HepG2 (cell line): ENCODE measurements at regions not wholly inside any gene's neighbourhood (a gene's known extent, or its start where the extent isn't known, plus 50 kb on each side); places are given as distances from the start of the nearest gene placed in this dataset.

Experiments used
- AGO2 ChIP-seq: fragments of 200-400 bp; formaldehyde crosslinking; optimal IDR thresholded peaks from 2 replicates; pipeline ENCODE3; 2017; ENCODE audit warnings: mild to moderate bottlenecking, low read depth, low read length, moderate library complexity
- ARID2 ChIP-seq: sonication (generic); formaldehyde crosslinking; IDR thresholded peaks from 2 replicates; pipeline ENCODE4 v1.8.1; 2022; ENCODE audit warnings: mild to moderate bottlenecking, missing genetic modification reagents, borderline replicate concordance
- CHD4 ChIP-seq: fragments of 200-600 bp; sonication (generic); IDR thresholded peaks from 2 replicates; pipeline ENCODE4 v1.7.0; 2017; ENCODE audit warnings: mild to moderate bottlenecking, low read length, borderline replicate concordance
- EHMT2 ChIP-seq: fragments of 200-600 bp; sonication (generic); IDR thresholded peaks from 2 replicates; pipeline ENCODE4 v1.7.0; 2017; ENCODE audit warnings: antibody characterized with exemption, low read depth, low read length, borderline replicate concordance
- ESRRA ChIP-seq: sonication (generic); formaldehyde crosslinking; IDR thresholded peaks from 2 replicates; pipeline ENCODE4 v1.5.1; 2020; ENCODE audit warnings: mild to moderate bottlenecking, low read depth, missing genetic modification reagents
- MAZ ChIP-seq, 2 experiments: sonication (generic) in 1 of 2; formaldehyde crosslinking in 1 of 2; IDR thresholded peaks; 2 replicates each; pipeline versions ENCODE4 v1.5.0 to v1.6.1; 2012 to 2020; ENCODE audit warnings: low read depth in 2 of 2, mild to moderate bottlenecking in 2 of 2, borderline replicate concordance in 1 of 2, improper control_type of control experiment in 1 of 2, low read length in 1 of 2, missing genetic modification reagents in 1 of 2, moderate library complexity in 1 of 2
- NFKB2 ChIP-seq: sonication (generic); formaldehyde crosslinking; IDR thresholded peaks from 2 replicates; pipeline ENCODE4 v1.4.0; 2020; ENCODE audit warnings: missing genetic modification reagents, borderline replicate concordance
- RFXAP ChIP-seq: sonication (generic); formaldehyde crosslinking; IDR thresholded peaks from 2 replicates; pipeline ENCODE4 v1.4.0; 2020; ENCODE audit warnings: missing genetic modification reagents, borderline replicate concordance
- ZFX ChIP-seq: sonication (generic); formaldehyde crosslinking; IDR thresholded peaks from 2 replicates; pipeline ENCODE4 v1.4.0; 2020; ENCODE audit warnings: mild to moderate bottlenecking, low read depth, missing genetic modification reagents, moderate library complexity
- ZNF607 ChIP-seq: sonication (generic); formaldehyde crosslinking; IDR thresholded peaks from 2 replicates; pipeline ENCODE4 v1.5.1; 2020; ENCODE audit warnings: missing genetic modification reagents, mild to moderate bottlenecking, borderline replicate concordance
- ZSCAN30 ChIP-seq: sonication (generic); formaldehyde crosslinking; IDR thresholded peaks from 2 replicates; pipeline ENCODE4 v1.5.0; 2020; ENCODE audit warnings: mild to moderate bottlenecking, missing genetic modification reagents
- TF ChIP-seq, protein P1 (sequence below): fragments of 450-650 bp; IDR thresholded peaks from 2 replicates; pipeline ENCODE4 v1.6.1; 2017; ENCODE audit warnings: mild to moderate bottlenecking
- TF ChIP-seq, protein P2 (sequence below): IDR thresholded peaks from 2 replicates; pipeline ENCODE4 v1.4.0; 2020; ENCODE audit warnings: mild to moderate bottlenecking, missing genetic modification reagents
- TF ChIP-seq, protein P3 (sequence below): sonication (generic); formaldehyde crosslinking; IDR thresholded peaks from 2 replicates; pipeline ENCODE4 v1.8.0; 2022; ENCODE audit warnings: mild to moderate bottlenecking, missing genetic modification reagents, moderate library complexity
- TF ChIP-seq, protein P4 (sequence below): IDR thresholded peaks from 2 replicates; pipeline ENCODE4 v1.6.1; 2012; ENCODE audit warnings: inconsistent platforms
- TF ChIP-seq, protein P5 (sequence below): sonication (generic); formaldehyde crosslinking; IDR thresholded peaks from 2 replicates; pipeline ENCODE4 v1.4.0; 2020; ENCODE audit warnings: mild to moderate bottlenecking, missing genetic modification reagents
- TF ChIP-seq, protein P6 (sequence below): sonication (generic); formaldehyde crosslinking; conservative IDR thresholded peaks from 2 replicates; pipeline ENCODE4 v1.8.0; 2022; ENCODE audit warnings: mild to moderate bottlenecking, moderate library complexity, missing genetic modification reagents

DNA sequence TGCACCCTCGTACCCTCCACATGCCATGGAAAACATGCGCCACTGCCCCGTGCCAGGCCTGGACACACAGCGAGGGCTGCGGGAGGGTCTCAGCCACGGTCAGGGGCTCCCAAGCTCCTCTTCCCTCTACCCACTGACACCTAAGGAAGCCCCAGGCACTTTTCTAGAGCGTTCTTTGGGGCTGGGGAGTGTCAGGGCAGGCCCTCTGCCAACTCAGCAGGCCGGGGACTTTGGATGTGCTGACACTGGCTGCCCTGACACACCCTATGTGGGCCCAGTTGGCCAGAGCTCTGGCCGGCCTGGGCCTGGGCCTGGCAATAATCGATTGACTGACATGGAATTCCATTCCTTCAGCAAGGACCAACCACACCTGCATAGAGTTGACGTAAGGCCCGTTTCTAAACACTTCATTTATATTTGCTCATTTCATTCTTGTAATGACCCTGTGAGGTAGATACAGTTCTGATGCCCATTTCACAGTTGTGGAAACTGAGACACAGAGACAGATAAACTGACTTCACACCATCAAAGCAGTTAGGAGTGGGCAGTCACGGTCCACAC lies 70.5 kb downstream of the ZFP36L2 start (continued):
- TF ChIP-seq, protein P1, sequence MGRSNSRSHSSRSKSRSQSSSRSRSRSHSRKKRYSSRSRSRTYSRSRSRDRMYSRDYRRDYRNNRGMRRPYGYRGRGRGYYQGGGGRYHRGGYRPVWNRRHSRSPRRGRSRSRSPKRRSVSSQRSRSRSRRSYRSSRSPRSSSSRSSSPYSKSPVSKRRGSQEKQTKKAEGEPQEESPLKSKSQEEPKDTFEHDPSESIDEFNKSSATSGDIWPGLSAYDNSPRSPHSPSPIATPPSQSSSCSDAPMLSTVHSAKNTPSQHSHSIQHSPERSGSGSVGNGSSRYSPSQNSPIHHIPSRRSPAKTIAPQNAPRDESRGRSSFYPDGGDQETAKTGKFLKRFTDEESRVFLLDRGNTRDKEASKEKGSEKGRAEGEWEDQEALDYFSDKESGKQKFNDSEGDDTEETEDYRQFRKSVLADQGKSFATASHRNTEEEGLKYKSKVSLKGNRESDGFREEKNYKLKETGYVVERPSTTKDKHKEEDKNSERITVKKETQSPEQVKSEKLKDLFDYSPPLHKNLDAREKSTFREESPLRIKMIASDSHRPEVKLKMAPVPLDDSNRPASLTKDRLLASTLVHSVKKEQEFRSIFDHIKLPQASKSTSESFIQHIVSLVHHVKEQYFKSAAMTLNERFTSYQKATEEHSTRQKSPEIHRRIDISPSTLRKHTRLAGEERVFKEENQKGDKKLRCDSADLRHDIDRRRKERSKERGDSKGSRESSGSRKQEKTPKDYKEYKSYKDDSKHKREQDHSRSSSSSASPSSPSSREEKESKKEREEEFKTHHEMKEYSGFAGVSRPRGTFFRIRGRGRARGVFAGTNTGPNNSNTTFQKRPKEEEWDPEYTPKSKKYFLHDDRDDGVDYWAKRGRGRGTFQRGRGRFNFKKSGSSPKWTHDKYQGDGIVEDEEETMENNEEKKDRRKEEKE = no peak
- TF ChIP-seq EHMT2 (no peak), CHD4 (0 out of 2 replicates have a peak, but pooled peaks have one; percentile 9), NFKB2 (CRISPR knock-in tag) (no peak), AGO2 (no peak), ZSCAN30 (CRISPR knock-in tag) (no peak), ARID2 (no peak), RFXAP (no peak), ZFX (no peak), MAZ (IDR thresholded peaks at IDR 0.05; ENCODE audit: borderline replicate concordance, low read depth, low read length) (no peak), MAZ (CRISPR knock-in tag; IDR thresholded peaks at IDR 0.05; ENCODE audit: low read depth) (no peak), ESRRA (no peak), ZNF607 (CRISPR knock-in tag) (no peak)
- TF ChIP-seq, protein P2, sequence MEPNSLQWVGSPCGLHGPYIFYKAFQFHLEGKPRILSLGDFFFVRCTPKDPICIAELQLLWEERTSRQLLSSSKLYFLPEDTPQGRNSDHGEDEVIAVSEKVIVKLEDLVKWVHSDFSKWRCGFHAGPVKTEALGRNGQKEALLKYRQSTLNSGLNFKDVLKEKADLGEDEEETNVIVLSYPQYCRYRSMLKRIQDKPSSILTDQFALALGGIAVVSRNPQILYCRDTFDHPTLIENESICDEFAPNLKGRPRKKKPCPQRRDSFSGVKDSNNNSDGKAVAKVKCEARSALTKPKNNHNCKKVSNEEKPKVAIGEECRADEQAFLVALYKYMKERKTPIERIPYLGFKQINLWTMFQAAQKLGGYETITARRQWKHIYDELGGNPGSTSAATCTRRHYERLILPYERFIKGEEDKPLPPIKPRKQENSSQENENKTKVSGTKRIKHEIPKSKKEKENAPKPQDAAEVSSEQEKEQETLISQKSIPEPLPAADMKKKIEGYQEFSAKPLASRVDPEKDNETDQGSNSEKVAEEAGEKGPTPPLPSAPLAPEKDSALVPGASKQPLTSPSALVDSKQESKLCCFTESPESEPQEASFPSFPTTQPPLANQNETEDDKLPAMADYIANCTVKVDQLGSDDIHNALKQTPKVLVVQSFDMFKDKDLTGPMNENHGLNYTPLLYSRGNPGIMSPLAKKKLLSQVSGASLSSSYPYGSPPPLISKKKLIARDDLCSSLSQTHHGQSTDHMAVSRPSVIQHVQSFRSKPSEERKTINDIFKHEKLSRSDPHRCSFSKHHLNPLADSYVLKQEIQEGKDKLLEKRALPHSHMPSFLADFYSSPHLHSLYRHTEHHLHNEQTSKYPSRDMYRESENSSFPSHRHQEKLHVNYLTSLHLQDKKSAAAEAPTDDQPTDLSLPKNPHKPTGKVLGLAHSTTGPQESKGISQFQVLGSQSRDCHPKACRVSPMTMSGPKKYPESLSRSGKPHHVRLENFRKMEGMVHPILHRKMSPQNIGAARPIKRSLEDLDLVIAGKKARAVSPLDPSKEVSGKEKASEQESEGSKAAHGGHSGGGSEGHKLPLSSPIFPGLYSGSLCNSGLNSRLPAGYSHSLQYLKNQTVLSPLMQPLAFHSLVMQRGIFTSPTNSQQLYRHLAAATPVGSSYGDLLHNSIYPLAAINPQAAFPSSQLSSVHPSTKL = no peak
- TF ChIP-seq, protein P3, sequence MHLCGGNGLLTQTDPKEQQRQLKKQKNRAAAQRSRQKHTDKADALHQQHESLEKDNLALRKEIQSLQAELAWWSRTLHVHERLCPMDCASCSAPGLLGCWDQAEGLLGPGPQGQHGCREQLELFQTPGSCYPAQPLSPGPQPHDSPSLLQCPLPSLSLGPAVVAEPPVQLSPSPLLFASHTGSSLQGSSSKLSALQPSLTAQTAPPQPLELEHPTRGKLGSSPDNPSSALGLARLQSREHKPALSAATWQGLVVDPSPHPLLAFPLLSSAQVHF (CRISPR knock-in tag) = no peak
- TF ChIP-seq, protein P4, sequence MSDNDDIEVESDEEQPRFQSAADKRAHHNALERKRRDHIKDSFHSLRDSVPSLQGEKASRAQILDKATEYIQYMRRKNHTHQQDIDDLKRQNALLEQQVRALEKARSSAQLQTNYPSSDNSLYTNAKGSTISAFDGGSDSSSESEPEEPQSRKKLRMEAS = 0 out of 2 replicates have a peak, but pooled peaks have one; percentile 10
- TF ChIP-seq, protein P5, sequence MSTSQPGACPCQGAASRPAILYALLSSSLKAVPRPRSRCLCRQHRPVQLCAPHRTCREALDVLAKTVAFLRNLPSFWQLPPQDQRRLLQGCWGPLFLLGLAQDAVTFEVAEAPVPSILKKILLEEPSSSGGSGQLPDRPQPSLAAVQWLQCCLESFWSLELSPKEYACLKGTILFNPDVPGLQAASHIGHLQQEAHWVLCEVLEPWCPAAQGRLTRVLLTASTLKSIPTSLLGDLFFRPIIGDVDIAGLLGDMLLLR (CRISPR knock-in tag) = no peak
- TF ChIP-seq, protein P6, sequence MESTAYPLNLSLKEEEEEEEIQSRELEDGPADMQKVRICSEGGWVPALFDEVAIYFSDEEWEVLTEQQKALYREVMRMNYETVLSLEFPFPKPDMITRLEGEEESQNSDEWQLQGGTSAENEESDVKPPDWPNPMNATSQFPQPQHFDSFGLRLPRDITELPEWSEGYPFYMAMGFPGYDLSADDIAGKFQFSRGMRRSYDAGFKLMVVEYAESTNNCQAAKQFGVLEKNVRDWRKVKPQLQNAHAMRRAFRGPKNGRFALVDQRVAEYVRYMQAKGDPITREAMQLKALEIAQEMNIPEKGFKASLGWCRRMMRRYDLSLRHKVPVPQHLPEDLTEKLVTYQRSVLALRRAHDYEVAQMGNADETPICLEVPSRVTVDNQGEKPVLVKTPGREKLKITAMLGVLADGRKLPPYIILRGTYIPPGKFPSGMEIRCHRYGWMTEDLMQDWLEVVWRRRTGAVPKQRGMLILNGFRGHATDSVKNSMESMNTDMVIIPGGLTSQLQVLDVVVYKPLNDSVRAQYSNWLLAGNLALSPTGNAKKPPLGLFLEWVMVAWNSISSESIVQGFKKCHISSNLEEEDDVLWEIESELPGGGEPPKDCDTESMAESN = no peak
